NCI-H82 treated with DMSO at 0.1 percent for 48 hours (cell line): ENCODE measurements at regions not wholly inside any gene's neighbourhood (a gene's known extent, or its start where the extent isn't known, plus 50 kb on each side); places are given as distances from the start of the nearest gene placed in this dataset.
"Not testable (repeated sequence)": the region's sequence is repeated elsewhere in the genome, so short reads cannot be mapped to it uniquely, and the experiment has no call there.

Experiments
- DNase-seq: peaks from one replicate; lab custom pipeline; 2025; ENCODE audit not compliant: unreplicated experiment; lab: John Stamatoyannopoulos, UW

- DNase-seq: no peak
Measured at GRCh38 chr14:27862684-27863083, 903.9 kb upstream of the FOXG1 start.

GRCh38 chr14:27863166-27863565 lies 903.4 kb upstream of the FOXG1 start:
- DNase-seq: no peak

- no peak for DNase-seq
Measured at GRCh38 chr14:27881063-27881462, 885.5 kb upstream of the FOXG1 start.

DNA sequence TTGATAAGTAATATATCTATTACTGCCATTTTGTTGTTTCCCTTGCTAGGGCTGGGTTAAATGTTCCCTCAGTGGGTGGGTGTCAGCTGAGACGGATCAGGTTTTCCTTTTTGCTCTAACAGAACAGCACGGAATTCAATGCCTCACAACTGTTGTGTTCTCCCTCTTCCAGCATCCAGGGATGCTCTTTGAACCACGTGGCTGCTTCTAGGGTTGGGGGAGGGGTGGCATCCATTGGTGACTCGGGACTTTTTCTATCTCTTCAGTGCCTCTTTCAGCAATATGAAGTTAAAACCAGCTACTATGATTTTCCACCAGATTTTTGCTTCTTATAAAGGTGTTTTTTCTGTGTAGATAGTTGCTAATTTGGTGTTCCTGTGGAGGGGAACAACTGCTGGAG lies 884.9 kb upstream of the FOXG1 start:
- DNase-seq: no peak

GRCh38 chr14:27886256-27886655 lies 880.3 kb upstream of the FOXG1 start:
- DNase-seq: no peak

- DNase-seq: no peak
Measured at GRCh38 chr14:27890259-27890658, 876.3 kb upstream of the FOXG1 start.

GRCh38 chr14:27908484-27908883 lies 858.1 kb upstream of the FOXG1 start:
- not testable (repeated sequence) for DNase-seq

DNA sequence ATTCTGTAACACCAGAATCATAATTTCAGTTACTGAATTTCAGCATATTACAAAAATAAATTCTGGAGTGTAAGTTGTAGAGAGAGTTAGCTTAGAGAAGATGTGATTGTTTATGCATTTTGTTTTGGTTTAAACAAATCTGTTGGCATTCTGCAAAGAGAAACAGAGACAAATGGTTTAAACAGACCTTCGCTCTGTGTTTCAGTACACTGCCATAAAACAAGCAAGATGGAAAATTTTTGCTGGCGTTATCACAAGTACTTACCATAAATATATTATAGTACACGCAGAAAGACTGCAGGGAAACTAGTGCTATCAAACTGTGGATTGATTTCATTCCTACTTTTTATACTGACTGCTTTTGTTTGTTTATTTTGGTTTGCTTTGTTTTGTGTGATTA lies 850.3 kb upstream of the FOXG1 start:
- DNase-seq: no peak

DNA sequence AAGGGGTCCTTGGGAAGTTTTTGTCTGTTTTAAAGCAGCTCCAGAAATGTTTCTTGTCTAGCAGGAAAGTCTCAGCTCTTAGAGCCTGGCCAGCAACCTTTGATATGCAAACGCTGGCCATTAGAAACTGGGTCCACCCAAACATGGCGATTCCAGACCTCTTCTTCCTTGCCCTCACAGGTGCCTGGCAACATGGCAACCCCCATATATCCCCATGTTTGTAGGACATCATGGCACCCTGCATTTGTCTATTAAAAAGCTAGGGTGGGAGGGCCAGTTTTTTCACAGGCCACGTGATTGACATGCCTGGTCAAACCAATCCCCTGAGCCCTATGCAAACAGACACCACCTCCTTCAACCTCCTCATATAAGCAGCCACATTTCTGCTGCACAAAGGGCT lies 848.7 kb upstream of the FOXG1 start:
- DNase-seq: no peak

DNA sequence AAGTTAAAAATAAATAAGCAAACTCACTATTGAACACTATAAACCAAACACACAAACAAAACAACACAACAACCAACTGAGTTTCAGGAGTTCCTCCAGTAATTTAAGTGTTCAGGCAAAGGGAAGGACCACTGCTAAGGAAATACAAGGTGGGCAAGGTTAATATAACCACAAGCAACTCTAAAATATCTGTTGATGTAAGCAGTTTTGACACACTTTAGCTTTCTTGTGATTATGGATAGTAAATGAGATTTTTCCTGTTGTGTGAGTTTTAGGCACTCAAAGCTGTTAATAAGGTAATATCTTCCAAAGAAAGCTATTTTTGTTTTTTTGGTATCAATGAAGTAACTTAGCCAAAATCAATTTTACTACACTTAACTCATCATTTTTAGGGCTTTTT lies 839.1 kb upstream of the FOXG1 start:
- no peak for DNase-seq

DNA sequence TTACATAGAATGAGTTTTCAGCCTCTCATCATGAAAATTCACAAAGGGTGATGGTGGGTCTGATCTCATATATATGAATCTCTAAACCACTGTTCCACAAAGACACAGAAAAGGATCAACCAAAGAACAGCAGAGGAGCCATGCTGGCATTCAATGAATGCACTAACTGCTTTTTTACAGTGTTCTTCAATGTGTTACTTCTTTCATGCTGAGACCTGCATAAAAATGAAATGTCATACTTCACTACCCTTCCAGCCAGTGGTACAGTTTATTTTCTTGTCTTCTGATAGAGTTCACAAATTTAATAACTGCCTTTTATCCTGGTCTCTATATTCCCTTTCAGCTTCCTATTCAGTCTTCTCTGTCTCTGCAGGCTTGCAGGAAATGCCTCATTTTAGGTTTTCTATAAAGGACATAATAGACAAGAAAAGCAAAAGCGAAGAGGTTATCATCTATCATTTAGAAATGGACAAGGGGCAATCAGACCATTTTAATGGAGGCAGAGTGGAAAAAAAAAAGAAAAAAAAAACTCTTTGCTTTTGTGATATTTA lies 836.7 kb upstream of the FOXG1 start:
- DNase-seq: no peak

GRCh38 chr14:27938392-27938791 lies 828.2 kb upstream of the FOXG1 start:
- DNase-seq: no peak

DNA sequence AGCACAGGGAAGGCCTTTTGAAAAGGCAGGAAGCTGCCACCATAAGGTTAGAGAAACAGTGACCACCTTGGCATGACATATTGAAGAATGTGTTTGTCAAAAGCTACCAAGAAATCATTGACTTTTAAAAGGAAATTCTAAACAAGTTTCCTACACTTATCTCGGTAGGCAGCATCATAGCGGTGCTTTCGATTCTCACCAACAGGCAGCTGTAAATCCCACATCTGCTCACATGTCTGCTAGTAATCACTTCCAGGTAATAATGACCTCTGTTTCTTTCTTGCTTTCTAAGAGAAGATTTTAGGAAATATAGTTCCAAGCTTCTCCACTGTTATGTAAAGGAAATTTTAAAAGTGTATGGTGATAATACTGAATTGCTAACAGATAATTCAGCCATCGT lies 821.1 kb upstream of the FOXG1 start:
- no peak for DNase-seq

DNA sequence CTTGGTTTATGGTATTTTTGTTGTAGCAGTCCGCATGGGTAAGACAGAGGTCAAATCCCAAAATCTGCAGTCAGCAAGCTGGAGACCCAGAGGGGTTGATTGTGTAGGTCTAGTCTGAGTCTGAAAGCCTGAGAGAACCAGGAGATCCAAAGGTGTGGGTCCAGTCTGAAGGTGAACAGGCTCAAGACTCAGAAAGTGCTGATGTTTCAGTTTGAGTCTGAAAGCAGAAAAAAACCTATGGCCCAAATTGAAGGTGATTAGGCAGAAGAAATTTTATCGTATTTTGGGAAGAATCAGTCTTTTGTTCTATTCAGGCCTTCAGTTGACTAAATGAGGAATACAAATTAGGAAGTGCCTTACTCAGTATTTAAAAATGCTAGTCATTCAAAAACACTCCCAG lies 807.8 kb upstream of the FOXG1 start:
- DNase-seq: no peak

DNA sequence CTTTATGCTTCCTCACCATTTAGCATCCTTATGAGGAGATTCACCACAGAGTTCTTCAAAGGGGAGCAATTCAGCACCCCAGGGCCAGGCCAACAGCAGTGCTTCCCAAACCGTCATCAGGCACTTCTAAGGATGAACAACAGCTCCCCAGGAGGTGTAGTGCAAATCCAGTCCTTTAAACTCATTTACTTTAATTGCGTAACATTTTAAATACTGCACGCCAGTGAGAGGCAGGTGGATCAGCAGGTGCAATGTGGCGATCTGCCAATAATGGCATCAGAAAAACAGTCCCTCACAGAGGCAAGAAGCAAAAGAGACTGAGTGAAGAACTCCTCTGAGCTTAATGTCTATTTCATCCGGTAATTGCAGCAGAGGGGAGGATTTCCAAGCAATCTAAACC lies 770.9 kb upstream of the FOXG1 start:
- DNase-seq: no peak

DNA sequence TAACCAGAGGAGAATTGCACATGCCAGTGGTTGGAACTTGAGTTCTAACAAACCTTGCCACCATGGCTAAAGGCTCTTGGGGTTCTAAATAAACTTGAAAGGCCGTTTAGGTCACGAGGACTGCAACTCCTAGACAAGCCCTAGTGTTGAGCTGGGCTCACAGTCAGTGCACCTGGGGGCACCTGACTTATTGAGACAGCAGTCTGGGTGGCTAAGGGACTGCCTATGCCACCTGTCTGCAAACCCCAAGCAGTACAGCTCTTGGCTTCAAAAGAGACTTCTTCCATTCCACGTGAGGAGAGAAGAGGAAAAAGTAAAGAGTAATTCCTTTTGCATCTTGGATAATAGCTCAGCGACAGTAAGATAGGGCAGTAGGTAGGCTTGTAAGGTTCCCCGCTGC lies 765.6 kb upstream of the FOXG1 start:
- no peak for DNase-seq

- no peak for DNase-seq
Measured at GRCh38 chr14:28012629-28013415, 753.8 kb upstream of the FOXG1 start.

GRCh38 chr14:28020112-28020511 lies 746.5 kb upstream of the FOXG1 start:
- DNase-seq: no peak

- no peak for DNase-seq
Measured at GRCh38 chr14:28023853-28024252, 742.7 kb upstream of the FOXG1 start.

DNA sequence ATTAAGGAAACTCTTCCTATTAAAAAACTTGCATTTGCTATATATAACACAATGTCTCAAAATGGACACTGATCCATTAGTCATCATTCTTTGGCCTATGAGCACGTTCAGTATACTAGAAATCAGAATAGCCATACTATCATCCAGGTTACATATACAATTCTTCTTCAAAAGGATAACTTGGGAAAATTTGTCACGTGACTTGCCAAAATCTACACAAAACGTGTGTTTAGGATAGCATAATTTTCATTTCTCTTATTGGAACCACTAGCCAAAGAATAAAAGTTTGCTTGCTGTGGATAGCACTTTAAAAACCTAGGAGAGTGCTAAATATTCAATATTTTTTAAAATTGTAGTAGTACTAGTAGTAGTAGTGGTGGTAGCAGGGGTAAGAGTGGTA lies 714.3 kb upstream of the FOXG1 start:
- no peak for DNase-seq

- no peak for DNase-seq
Measured at GRCh38 chr14:28055008-28055407, 711.6 kb upstream of the FOXG1 start.

- DNase-seq: no peak
Measured at GRCh38 chr14:28057359-28058296, 709.0 kb upstream of the FOXG1 start.
